KMS-11 (cell line): ENCODE measurements at regions not wholly inside any gene's neighbourhood (a gene's known extent, or its start where the extent isn't known, plus 50 kb on each side); places are given as distances from the start of the nearest gene placed in this dataset.
"Not testable (repeated sequence)": the region's sequence is repeated elsewhere in the genome, so short reads cannot be mapped to it uniquely, and the experiment has no call there.

ENCODE experiments used
- H2AFZ ChIP-seq: fragments of 200-600 bp; sonication (generic); 2 replicates; pipeline ENCODE4 v1.6.1; 2016; ENCODE audit warnings: antibody characterized with exemption, mixed run types, low read depth
- H3K27ac ChIP-seq: fragments of 200-600 bp; sonication (generic); 2 replicates; pipeline ENCODE4 v1.6.1; 2016; ENCODE audit warnings: mild to moderate bottlenecking, mixed run types
- H3K27me3 ChIP-seq: fragments of 200-600 bp; sonication (generic); 2 replicates; pipeline ENCODE4 v1.6.1; 2017; ENCODE audit warnings: mild to moderate bottlenecking, low read depth, mixed run types, moderate library complexity; ENCODE audit not compliant: insufficient read depth
- H3K36me3 ChIP-seq: fragments of 200-600 bp; sonication (generic); 2 replicates; pipeline ENCODE4 v1.6.1; 2017; ENCODE audit warnings: mild to moderate bottlenecking, mixed run types; ENCODE audit not compliant: insufficient read depth
- H3K4me1 ChIP-seq: fragments of 200-600 bp; sonication (generic); 2 replicates; pipeline ENCODE4 v1.6.1; 2016; ENCODE audit warnings: mild to moderate bottlenecking, low read depth, mixed run types; ENCODE audit not compliant: poor library complexity, severe bottlenecking
- H3K4me2 ChIP-seq: fragments of 200-600 bp; sonication (generic); 2 replicates; pipeline ENCODE4 v1.7.0; 2016; ENCODE audit warnings: mild to moderate bottlenecking, mixed run types
- H3K4me3 ChIP-seq: fragments of 200-600 bp; sonication (generic); IDR thresholded peaks from 2 replicates; pipeline ENCODE4 v1.6.1; 2017; ENCODE audit warnings: low read depth, low read length, mixed read lengths; ENCODE audit not compliant: insufficient read depth
- H3K79me2 ChIP-seq: fragments of 200-600 bp; sonication (generic); 2 replicates; pipeline ENCODE4 v1.6.1; 2016; ENCODE audit warnings: low read depth, mixed run types; ENCODE audit not compliant: insufficient read depth
- H3K9ac ChIP-seq: fragments of 200-600 bp; sonication (generic); 2 replicates; pipeline ENCODE4 v1.6.1; 2016; ENCODE audit warnings: mild to moderate bottlenecking, mixed run types
- H4K20me1 ChIP-seq: fragments of 200-600 bp; sonication (generic); 2 replicates; pipeline ENCODE4 v1.6.1; 2016; ENCODE audit warnings: mild to moderate bottlenecking, mixed run types; ENCODE audit not compliant: insufficient read depth

GRCh38 chr9:62874745-62875599, 1685.1 kb downstream of the SPATA31A7 start:
- H3K4me2 ChIP-seq, H3K4me3 ChIP-seq, H2AFZ ChIP-seq, H3K27me3 ChIP-seq, H3K79me2 ChIP-seq, H3K9ac ChIP-seq, H3K36me3 ChIP-seq, H3K27ac ChIP-seq, H3K4me1 ChIP-seq, H4K20me1 ChIP-seq: not testable (repeated sequence)

DNA sequence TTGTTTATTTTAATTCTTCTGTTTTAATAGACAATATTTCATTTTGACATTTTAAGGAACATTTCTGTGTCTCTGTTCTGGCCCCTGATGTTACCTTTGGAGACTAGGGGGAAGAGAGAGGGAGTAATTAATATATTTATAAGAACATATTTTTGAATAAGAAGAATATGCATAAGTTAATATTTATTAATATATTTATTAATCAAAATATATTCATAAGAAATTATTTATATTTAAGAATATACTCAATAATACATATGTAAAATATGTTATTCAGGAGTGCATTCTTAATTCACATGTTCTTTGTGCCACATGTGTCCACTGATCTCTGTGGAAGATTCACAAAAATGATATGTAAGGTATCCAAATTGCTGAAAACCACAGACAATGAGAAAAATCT, 1687.7 kb downstream of the SPATA31A7 start:
- H3K27me3 ChIP-seq, H3K27ac ChIP-seq, H3K4me1 ChIP-seq, H3K4me3 ChIP-seq, H4K20me1 ChIP-seq, H3K4me2 ChIP-seq, H3K36me3 ChIP-seq, H3K79me2 ChIP-seq, H3K9ac ChIP-seq, H2AFZ ChIP-seq: not testable (repeated sequence)

DNA sequence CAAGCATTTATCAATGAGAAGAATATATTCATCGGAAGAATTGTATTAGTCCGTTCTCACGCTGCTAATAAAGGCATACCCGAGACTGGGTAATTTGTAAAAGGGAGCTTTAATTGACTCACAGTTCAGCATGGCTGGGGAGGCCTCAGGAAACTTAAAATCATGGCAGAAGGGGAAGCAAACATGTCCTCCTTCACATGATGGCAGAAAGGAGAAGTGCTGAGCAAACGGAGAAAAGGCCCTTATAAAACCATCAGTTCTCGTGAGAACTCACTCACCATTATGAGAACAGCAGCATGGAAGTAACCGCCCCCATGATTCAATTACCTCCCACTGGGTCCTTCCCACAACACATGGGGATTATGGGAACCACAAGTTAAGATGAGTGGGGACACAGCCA, 1688.2 kb downstream of the SPATA31A7 start:
- not testable (repeated sequence) for H3K9ac ChIP-seq, H2AFZ ChIP-seq, H3K4me2 ChIP-seq, H3K27ac ChIP-seq, H3K4me3 ChIP-seq, H3K36me3 ChIP-seq, H3K79me2 ChIP-seq, H3K4me1 ChIP-seq, H3K27me3 ChIP-seq, H4K20me1 ChIP-seq

GRCh38 chr9:62880453-62880852, 1690.6 kb downstream of the SPATA31A7 start:
- H4K20me1 ChIP-seq, H3K36me3 ChIP-seq, H3K27me3 ChIP-seq, H3K27ac ChIP-seq, H3K4me2 ChIP-seq, H3K4me3 ChIP-seq, H3K79me2 ChIP-seq, H2AFZ ChIP-seq, H3K4me1 ChIP-seq, H3K9ac ChIP-seq: not testable (repeated sequence)

DNA sequence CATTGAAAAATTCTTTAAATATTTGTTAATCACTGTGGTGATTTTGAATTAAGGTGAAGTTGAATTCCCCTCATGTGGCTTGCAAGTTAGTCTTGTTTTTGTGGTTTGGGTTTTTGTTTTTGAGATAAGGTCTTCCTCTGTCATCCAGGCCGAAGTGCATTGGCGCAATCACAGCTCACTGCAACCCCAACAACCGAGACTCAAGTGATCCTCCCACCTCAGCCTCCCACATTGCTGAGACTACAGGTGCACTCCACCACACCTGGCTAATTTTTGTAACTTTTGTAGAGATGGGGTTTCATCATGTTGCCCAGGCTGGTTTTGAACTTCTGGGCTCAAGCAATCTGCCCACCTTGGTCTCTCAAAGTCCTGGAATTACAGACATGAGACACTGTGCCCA, 1691.1 kb downstream of the SPATA31A7 start:
- H3K4me1 ChIP-seq, H3K27me3 ChIP-seq, H3K27ac ChIP-seq, H3K36me3 ChIP-seq, H3K4me2 ChIP-seq, H3K9ac ChIP-seq, H2AFZ ChIP-seq, H3K4me3 ChIP-seq, H4K20me1 ChIP-seq, H3K79me2 ChIP-seq: not testable (repeated sequence)

GRCh38 chr9:62881811-62882210, 1692.0 kb downstream of the SPATA31A7 start:
- not testable (repeated sequence) for H2AFZ ChIP-seq, H3K79me2 ChIP-seq, H3K9ac ChIP-seq, H3K4me1 ChIP-seq, H3K36me3 ChIP-seq, H3K27ac ChIP-seq, H3K4me2 ChIP-seq, H4K20me1 ChIP-seq, H3K4me3 ChIP-seq, H3K27me3 ChIP-seq

DNA sequence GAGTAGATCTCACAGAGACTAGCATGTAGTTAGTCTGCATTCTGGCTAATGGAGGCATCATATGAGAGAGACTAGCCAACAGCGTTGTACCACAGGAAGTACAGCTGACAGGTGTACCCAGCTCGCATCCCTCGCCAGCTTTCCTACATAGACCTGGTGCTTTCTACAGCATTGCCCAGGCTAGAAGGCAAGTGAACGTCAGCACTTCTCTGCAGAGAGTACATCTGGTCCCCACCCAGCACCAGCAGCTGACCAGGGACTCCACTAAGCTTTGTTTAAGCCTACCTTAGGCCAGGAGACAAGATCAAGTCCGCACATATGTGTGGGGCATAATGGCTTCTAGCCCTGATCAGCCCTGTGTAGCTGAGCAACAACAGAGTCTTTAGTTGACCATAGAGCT, 1692.9 kb downstream of the SPATA31A7 start:
- not testable (repeated sequence) for H3K4me1 ChIP-seq, H2AFZ ChIP-seq, H3K27me3 ChIP-seq, H3K9ac ChIP-seq, H3K4me3 ChIP-seq, H3K4me2 ChIP-seq, H4K20me1 ChIP-seq, H3K27ac ChIP-seq, H3K79me2 ChIP-seq, H3K36me3 ChIP-seq

DNA sequence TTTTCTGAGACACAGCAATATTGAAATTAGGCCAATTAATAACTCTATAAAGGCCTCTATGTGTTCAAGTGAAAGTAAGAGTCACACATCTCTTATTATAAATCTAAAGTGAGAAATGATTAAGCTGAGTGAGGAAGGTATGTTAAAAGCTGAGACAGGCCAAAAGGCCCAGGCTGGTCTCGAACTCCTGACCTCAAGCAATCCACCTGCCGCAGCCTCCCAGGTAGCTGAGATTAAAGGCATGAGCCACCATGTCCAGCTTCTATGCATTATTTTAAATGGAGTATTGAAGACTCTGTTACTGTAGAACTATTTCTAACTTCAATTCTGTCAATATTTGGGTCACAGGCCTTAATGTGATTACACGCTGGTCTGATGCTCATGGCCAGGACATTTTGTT, 1706.9 kb downstream of the SPATA31A7 start:
- not testable (repeated sequence) for H3K9ac ChIP-seq, H3K27ac ChIP-seq, H2AFZ ChIP-seq, H3K4me2 ChIP-seq, H3K79me2 ChIP-seq, H3K27me3 ChIP-seq, H4K20me1 ChIP-seq, H3K36me3 ChIP-seq, H3K4me3 ChIP-seq, H3K4me1 ChIP-seq

GRCh38 chr9:62897411-62898225, 1707.8 kb downstream of the SPATA31A7 start:
- H3K9ac ChIP-seq: peak overlapping the region; percentile 88
- peak overlapping the region; percentile 92 for H2AFZ ChIP-seq
- not testable (repeated sequence) for H3K4me1 ChIP-seq, H3K36me3 ChIP-seq, H3K79me2 ChIP-seq, H3K27me3 ChIP-seq, H4K20me1 ChIP-seq, H3K4me3 ChIP-seq
- H3K27ac ChIP-seq: peak overlapping the region; percentile 75
- peak overlapping the region; percentile 41; the same call in 1 of the 2 replicates for H3K4me2 ChIP-seq

- not testable (repeated sequence) for H3K27me3 ChIP-seq, H3K79me2 ChIP-seq, H3K36me3 ChIP-seq, H3K27ac ChIP-seq, H3K4me3 ChIP-seq, H3K4me1 ChIP-seq, H4K20me1 ChIP-seq, H2AFZ ChIP-seq, H3K9ac ChIP-seq, H3K4me2 ChIP-seq
Measured at GRCh38 chr9:62899666-62900065, 1709.8 kb downstream of the SPATA31A7 start.
